GM13977 (cell line): ENCODE measurements at regions not wholly inside any gene's neighbourhood (a gene's known extent, or its start where the extent isn't known, plus 50 kb on each side); places are given as distances from the start of the nearest gene placed in this dataset.

Experiments used
- DNase-seq: peaks from one replicate; pipeline ENCODE4 v3.0.0; 2012; ENCODE audit warnings: low spot score
- CTCF ChIP-seq: IDR thresholded peaks from 2 replicates; pipeline ENCODE4 v1.5.1; 2012; ENCODE audit warnings: mild to moderate bottlenecking, control low read depth; ENCODE audit not compliant: insufficient read depth; ENCODE audit errors: extremely low read depth, missing control alignments
- in situ Hi-C: fragments of 300-500 bp; cut with MboI; formaldehyde crosslinking; loops from one replicate; pipeline ENCODE4 v1.12.0; 2022; ENCODE audit warnings: low sequenced_read_pairs, low pct_unique_long_range_greater_than_20kb, mixed read lengths, inconsistent platforms; ENCODE audit not compliant: unreplicated experiment

- DNase-seq, result no peak
- in situ Hi-C loops, result no loop called here
- TF ChIP-seq CTCF, result no peak
Observed at GRCh38 chr1:90147093-90147492, 152.2 kb downstream of the ZNF326 start.

GRCh38 chr1:90144820-90145219 lies 149.9 kb downstream of the ZNF326 start:
- in situ Hi-C loops, result no loop called here
- no peak for DNase-seq
- no peak for TF ChIP-seq CTCF

- in situ Hi-C loops, result no loop called here
- DNase-seq, result no peak
- TF ChIP-seq CTCF, result no peak
Observed at GRCh38 chr1:90143591-90143990, 148.7 kb downstream of the ZNF326 start.

GRCh38 chr1:90142697-90143096 lies 147.8 kb downstream of the ZNF326 start:
- no peak for TF ChIP-seq CTCF
- no peak for DNase-seq
- in situ Hi-C loops, result no loop called here

GRCh38 chr1:90139837-90140236 lies 144.9 kb downstream of the ZNF326 start:
- in situ Hi-C loops, result no loop called here
- DNase-seq, result no peak

GRCh38 chr1:90135286-90135685 lies 140.4 kb downstream of the ZNF326 start:
- in situ Hi-C loops, result no loop called here
- no peak for TF ChIP-seq CTCF
- no peak for DNase-seq

More at GRCh38 chr1:90139837-90140236, 144.9 kb downstream of the ZNF326 start:
- no peak for TF ChIP-seq CTCF
